ENCODE measurements at regions not wholly inside any gene's neighbourhood (a gene's known extent, or its start where the extent isn't known, plus 50 kb on each side); places are given as distances from the start of the nearest gene placed in this dataset.

GRCh38 chr22:47388778-47389177 is 626.3 kb downstream of the TBC1D22A start:
- TF ChIP-seq CTCF (IDR thresholded peaks at IDR 0.05) (no peak), POLR2A (IDR thresholded peaks at IDR 0.05) (no peak)

Measured in adrenal gland (tissue), 5 donors.